GM23338 (cell line): ENCODE measurements at regions not wholly inside any gene's neighbourhood (a gene's known extent, or its start where the extent isn't known, plus 50 kb on each side); places are given as distances from the start of the nearest gene placed in this dataset.

Experiments
- ATAC-seq: fragments of 200-7000 bp; cut with Tn5 transposase; 3 replicates; pipeline ENCODE4 v1.9.1; 2020
- DNase-seq: peaks from one replicate; pipeline ENCODE4 v3.0.0-alpha.2; 2015; ENCODE audit warnings: low spot score
- H2AFZ ChIP-seq: fragments of 200-600 bp; sonication (generic); 2 replicates; pipeline ENCODE4 v1.8.0; 2016; ENCODE audit warnings: antibody characterized with exemption, mild to moderate bottlenecking, moderate library complexity
- H3F3A ChIP-seq: fragments of 200-600 bp; sonication (generic); replicated peaks from 2 replicates; pipeline ENCODE4 v1.8.0; 2017; ENCODE audit warnings: antibody characterized with exemption, mixed run types, low read depth
- H3K27ac ChIP-seq: fragments of 200-600 bp; sonication (generic); 2 replicates; pipeline ENCODE4 v1.6.1; 2016; ENCODE audit warnings: low read depth
- H3K27me3 ChIP-seq: fragments of 200-600 bp; sonication (generic); 2 replicates; pipeline ENCODE4 v1.8.0; 2016; ENCODE audit warnings: mild to moderate bottlenecking, mixed run types, moderate library complexity; ENCODE audit not compliant: insufficient read depth
- H3K36me3 ChIP-seq: fragments of 200-600 bp; sonication (generic); 2 replicates; pipeline ENCODE4 v1.8.0; 2016; ENCODE audit warnings: mild to moderate bottlenecking; ENCODE audit not compliant: insufficient read depth
- H3K4me1 ChIP-seq: fragments of 200-600 bp; sonication (generic); 2 replicates; pipeline ENCODE4 v1.8.0; 2016; ENCODE audit warnings: mild to moderate bottlenecking, moderate library complexity; ENCODE audit not compliant: insufficient read depth
- H3K4me2 ChIP-seq: fragments of 200-600 bp; sonication (generic); 2 replicates; pipeline ENCODE4 v1.7.1; 2017; ENCODE audit warnings: mixed run types
- H3K4me3 ChIP-seq: fragments of 200-600 bp; sonication (generic); 2 replicates; pipeline ENCODE4 v1.6.1; 2016; ENCODE audit warnings: mixed run types
- H3K79me2 ChIP-seq: fragments of 200-600 bp; sonication (generic); replicated peaks from 2 replicates; pipeline ENCODE4 v1.8.0; 2017; ENCODE audit warnings: mild to moderate bottlenecking; ENCODE audit not compliant: insufficient read depth
- H3K9me2 ChIP-seq: fragments of 200-600 bp; sonication (generic); 2 replicates; pipeline ENCODE4 v1.8.0; 2017; ENCODE audit not compliant: insufficient read depth
- H4K20me1 ChIP-seq: fragments of 200-600 bp; sonication (generic); replicated peaks from 2 replicates; pipeline ENCODE4 v1.8.0; 2017; ENCODE audit warnings: mild to moderate bottlenecking; ENCODE audit not compliant: insufficient read depth
- H3K27ac Mint-ChIP-seq: 2 replicates; pipeline ENCODE4 v1.8.0; 2020; ENCODE audit warnings: inconsistent platforms, mild to moderate bottlenecking, moderate library complexity, mixed read lengths
- H3K27me3 Mint-ChIP-seq: 3 replicates; pipeline ENCODE4 v1.8.0; 2022; ENCODE audit warnings: low read depth, mild to moderate bottlenecking, moderate library complexity, mixed read lengths, inconsistent platforms; ENCODE audit not compliant: insufficient read depth, poor library complexity
- H3K36me3 Mint-ChIP-seq: 3 replicates; pipeline ENCODE4 v1.8.0; 2021; ENCODE audit warnings: low read depth, mild to moderate bottlenecking, inconsistent platforms, moderate library complexity, mixed read lengths
- H3K4me1 Mint-ChIP-seq: 3 replicates; pipeline ENCODE4 v1.8.0; 2020; ENCODE audit warnings: mild to moderate bottlenecking, inconsistent platforms, mixed read lengths
- H3K4me3 Mint-ChIP-seq: 3 replicates; pipeline ENCODE4 v1.8.0; 2021; ENCODE audit warnings: moderate library complexity, mild to moderate bottlenecking, inconsistent platforms, mixed read lengths
- H3K9me3 Mint-ChIP-seq: 3 replicates; pipeline ENCODE4 v1.8.0; 2020; ENCODE audit warnings: moderate library complexity, mild to moderate bottlenecking, inconsistent platforms, mixed read lengths
- CREB1 ChIP-seq: fragments of 250-450 bp; sonication (Bioruptor Pico); IDR thresholded peaks from 2 replicates; pipeline ENCODE4 v1.5.0; 2020; ENCODE audit warnings: low read depth, mild to moderate bottlenecking, moderate library complexity
- CTCF ChIP-seq, 2 experiments: fragments of 200-600 bp in 1 of 2; sonication (generic) in 1 of 2; conservative IDR thresholded peaks; 2 replicates each; pipeline versions ENCODE4 v1.5.1 to v1.6.1; 2016 to 2017; ENCODE audit warnings: antibody characterized with exemption in 2 of 2, low read depth in 2 of 2, mild to moderate bottlenecking in 2 of 2, moderate library complexity in 1 of 2
- ETS1 ChIP-seq: IDR thresholded peaks from 2 replicates; pipeline ENCODE4 v1.6.1; 2016; ENCODE audit warnings: antibody characterized with exemption
- EZH2 ChIP-seq: fragments of 200-600 bp; sonication (generic); IDR thresholded peaks from one replicate; pipeline ENCODE4 v1.8.0; 2017; ENCODE audit warnings: antibody characterized with exemption, mild to moderate bottlenecking, low read depth; ENCODE audit not compliant: unreplicated experiment
- EZH2phosphoT487 ChIP-seq: fragments of 200-600 bp; sonication (generic); IDR thresholded peaks from one replicate; pipeline ENCODE4 v1.8.1; 2018; ENCODE audit warnings: antibody characterized with exemption; ENCODE audit not compliant: unreplicated experiment
- JUNB ChIP-seq: IDR thresholded peaks from one replicate; pipeline ENCODE4 v1.6.1; 2016; ENCODE audit warnings: antibody characterized with exemption; ENCODE audit not compliant: unreplicated experiment
- NANOG ChIP-seq: IDR thresholded peaks from 2 replicates; pipeline ENCODE4 v1.6.1; 2016; ENCODE audit warnings: antibody characterized with exemption, borderline replicate concordance
- POLR2AphosphoS5 ChIP-seq: IDR thresholded peaks from 2 replicates; pipeline ENCODE4 v1.6.1; 2016; ENCODE audit warnings: antibody characterized with exemption, low read depth
- REST ChIP-seq: IDR thresholded peaks from one replicate; pipeline ENCODE4 v1.6.1; 2018; ENCODE audit warnings: antibody characterized with exemption; ENCODE audit not compliant: unreplicated experiment
- STAT1 ChIP-seq: IDR thresholded peaks from one replicate; pipeline ENCODE4 v1.6.1; 2016; ENCODE audit warnings: antibody characterized with exemption; ENCODE audit not compliant: unreplicated experiment
- ZNF114 ChIP-seq: fragments of 250-450 bp; sonication (Bioruptor Pico); IDR thresholded peaks from 2 replicates; pipeline ENCODE4 v1.5.0; 2020; ENCODE audit warnings: mild to moderate bottlenecking, moderate library complexity
- ZNF331 ChIP-seq: fragments of 250-450 bp; sonication (Bioruptor Pico); IDR thresholded peaks from 2 replicates; pipeline ENCODE4 v1.5.0; 2020; ENCODE audit warnings: low read depth, mild to moderate bottlenecking, moderate library complexity
- ZNF462 ChIP-seq: fragments of 250-450 bp; sonication (Bioruptor Pico); IDR thresholded peaks from 2 replicates; pipeline ENCODE4 v1.5.0; 2020; ENCODE audit warnings: mild to moderate bottlenecking, moderate library complexity

- H3K27ac Mint-ChIP-seq = no peak overlapping the region
- Histone ChIP-seq H3K4me2 (no peak overlapping the region), H3K27me3 (no peaks in the 10 kb centered on the region), H3K79me2 (no peaks in the 10 kb centered on the region), H3K4me1 (no peaks in the 10 kb centered on the region), H3F3A (no peaks in the 10 kb centered on the region), H3K9me2 (no peaks in the 10 kb centered on the region), H2AFZ (no peak overlapping the region), H4K20me1 (no peaks in the 10 kb centered on the region), H3K36me3 (no peaks in the 10 kb centered on the region), H3K27ac (no peak overlapping the region), H3K4me3 (no peak overlapping the region)
- H3K36me3 Mint-ChIP-seq = no peaks in the 10 kb centered on the region
- H3K27me3 Mint-ChIP-seq = peaks cover 2% of the 10 kb centered on the region
- no peaks in the 10 kb centered on the region; the same call in 2 of the 3 replicates for H3K9me3 Mint-ChIP-seq
- H3K4me3 Mint-ChIP-seq = no peak overlapping the region
- ATAC-seq = no peak
- H3K4me1 Mint-ChIP-seq = no peaks in the 10 kb centered on the region
- TF ChIP-seq ETS1 (no peak), EZH2 (no peak), EZH2phosphoT487 (no peak), REST (no peak), NANOG (no peak), ZNF331 (CRISPR knock-in tag) (no peak), POLR2AphosphoS5 (no peak), JUNB (no peak), ZNF114 (CRISPR knock-in tag) (no peak), ZNF462 (CRISPR knock-in tag) (no peak), CREB1 (no peak), STAT1 (no peak), CTCF (conservative IDR thresholded peaks at IDR 0.05; ENCODE audit: low read depth in 2 of 2) (no peak)
- no peak for DNase-seq
Measured at GRCh38 chr17:68143425-68143824, 104.4 kb upstream of the AMZ2 start.
